Keratinocyte (primary cell): ENCODE measurements at regions not wholly inside any gene's neighbourhood (a gene's known extent, or its start where the extent isn't known, plus 50 kb on each side); places are given as distances from the start of the nearest gene placed in this dataset.

Experiments used
- DNase-seq: peaks from one replicate; pipeline ENCODE4 v3.0.0-alpha.2; 2011; ENCODE audit warnings: low read depth, missing footprints, low spot score
- FAIRE-seq: peaks from 2 replicates; lab custom pipeline; 2011; peaks lifted over from hg19 to GRCh38; lab: Jason Lieb, UNC
- H2AFZ ChIP-seq: 2 replicates; pipeline ENCODE4 v1.6.0; 2012; ENCODE audit warnings: low read length, control low read depth, inconsistent platforms; ENCODE audit not compliant: control insufficient read depth
- H3K27ac ChIP-seq: 2 replicates; pipeline ENCODE4 v1.5.1; 2011; ENCODE audit warnings: low read length; ENCODE audit not compliant: control insufficient read depth, insufficient read depth
- H3K27me3 ChIP-seq: 3 replicates; pipeline ENCODE4 v1.6.0; 2011; ENCODE audit warnings: low read length; ENCODE audit not compliant: control insufficient read depth, insufficient read depth; ENCODE audit errors: extremely low read depth
- H3K36me3 ChIP-seq, 2 experiments: 2 replicates in 1 of 2; 3 replicates in 1 of 2; pipeline ENCODE4 v1.5.1; 2011; ENCODE audit warnings: low read length in 2 of 2, mild to moderate bottlenecking in 1 of 2; ENCODE audit not compliant: control insufficient read depth in 2 of 2, insufficient read depth in 2 of 2; ENCODE audit errors: extremely low read depth in 1 of 2
- H3K4me1 ChIP-seq: 3 replicates; pipeline ENCODE4 v1.5.1; 2011; ENCODE audit warnings: low read length; ENCODE audit not compliant: control insufficient read depth, insufficient read depth; ENCODE audit errors: extremely low read depth
- H3K4me2 ChIP-seq: 3 replicates; pipeline ENCODE4 v1.6.0; 2011; ENCODE audit warnings: low read depth, low read length; ENCODE audit not compliant: control insufficient read depth, insufficient read depth; ENCODE audit errors: extremely low read depth
- H3K4me3 ChIP-seq, 3 experiments: fragments of 200-600 bp in 1 of 3; sonication (generic) in 1 of 3; 2 replicates in 2 of 3; 3 replicates in 1 of 3; pipeline ENCODE4 v1.5.1; 2011 to 2016; ENCODE audit warnings: low read length in 3 of 3, mild to moderate bottlenecking in 3 of 3, control low read depth in 2 of 3, inconsistent platforms in 1 of 3, low read depth in 1 of 3, mixed read lengths in 1 of 3, mixed run types in 1 of 3, moderate library complexity in 1 of 3; ENCODE audit not compliant: control insufficient read depth in 2 of 3, insufficient read depth in 2 of 3; ENCODE audit errors: extremely low read depth in 1 of 3
- H3K79me2 ChIP-seq: 2 replicates; pipeline ENCODE4 v1.6.0; 2012; ENCODE audit warnings: low read length; ENCODE audit not compliant: control insufficient read depth, insufficient read depth
- H3K9ac ChIP-seq: 3 replicates; pipeline ENCODE4 v1.6.0; 2011; ENCODE audit warnings: low read length; ENCODE audit not compliant: control insufficient read depth, insufficient read depth; ENCODE audit errors: extremely low read depth
- H3K9me1 ChIP-seq: 3 replicates; pipeline ENCODE4 v1.6.0; 2011; ENCODE audit warnings: low read length; ENCODE audit not compliant: control insufficient read depth, insufficient read depth; ENCODE audit errors: extremely low read depth
- H3K9me3 ChIP-seq: 2 replicates; pipeline ENCODE4 v1.5.1; 2012; ENCODE audit warnings: low read depth, low read length; ENCODE audit not compliant: control insufficient read depth
- H4K20me1 ChIP-seq: 3 replicates; pipeline ENCODE4 v1.6.0; 2011; ENCODE audit warnings: low read length; ENCODE audit not compliant: control insufficient read depth, insufficient read depth; ENCODE audit errors: extremely low read depth
- EZH2 ChIP-seq: IDR thresholded peaks from one replicate; pipeline ENCODE4 v1.6.1; 2012; ENCODE audit warnings: inconsistent platforms, mild to moderate bottlenecking, low read length, moderate library complexity
- dilution Hi-C: fragments of 300-500 bp; cut with MboI; formaldehyde crosslinking; loops from one replicate; pipeline ENCODE4 v1.7.0; 2020; ENCODE audit warnings: low sequenced_read_pairs; ENCODE audit not compliant: extremely low pct_ligation_motif_present
- TF ChIP-seq, protein P1 (sequence below), 3 experiments: IDR thresholded peaks in 1 of 3; conservative IDR thresholded peaks in 1 of 3; optimal IDR thresholded peaks in 1 of 3; 2 replicates in 2 of 3; 3 replicates in 1 of 3; pipeline versions ENCODE3 to v1.5.1; 2011; ENCODE audit warnings: low read length in 3 of 3, mild to moderate bottlenecking in 3 of 3, moderate library complexity in 2 of 3, control low read depth in 1 of 3, inconsistent platforms in 1 of 3; ENCODE audit not compliant: insufficient read depth in 2 of 3; ENCODE audit errors: extremely low read depth in 1 of 3

GRCh38 chr3:22495241-22495640, 707.9 kb upstream of the UBE2E2 start:
- H3K9ac ChIP-seq: no peak overlapping the region
- H3K36me3 ChIP-seq: no peaks in the 10 kb centered on the region
- H4K20me1 ChIP-seq: no peaks in the 10 kb centered on the region
- no peak overlapping the region for H3K4me2 ChIP-seq
- dilution Hi-C loops: no loop called here
- no peak overlapping the region for H3K4me3 ChIP-seq
- H3K9me3 ChIP-seq: no peaks in the 10 kb centered on the region
- no peaks in the 10 kb centered on the region for H3K27me3 ChIP-seq
- H3K4me1 ChIP-seq: no peaks in the 10 kb centered on the region
- no peak for DNase-seq
- no peak for FAIRE-seq
- TF ChIP-seq EZH2: no peak
- TF ChIP-seq, protein P1, sequence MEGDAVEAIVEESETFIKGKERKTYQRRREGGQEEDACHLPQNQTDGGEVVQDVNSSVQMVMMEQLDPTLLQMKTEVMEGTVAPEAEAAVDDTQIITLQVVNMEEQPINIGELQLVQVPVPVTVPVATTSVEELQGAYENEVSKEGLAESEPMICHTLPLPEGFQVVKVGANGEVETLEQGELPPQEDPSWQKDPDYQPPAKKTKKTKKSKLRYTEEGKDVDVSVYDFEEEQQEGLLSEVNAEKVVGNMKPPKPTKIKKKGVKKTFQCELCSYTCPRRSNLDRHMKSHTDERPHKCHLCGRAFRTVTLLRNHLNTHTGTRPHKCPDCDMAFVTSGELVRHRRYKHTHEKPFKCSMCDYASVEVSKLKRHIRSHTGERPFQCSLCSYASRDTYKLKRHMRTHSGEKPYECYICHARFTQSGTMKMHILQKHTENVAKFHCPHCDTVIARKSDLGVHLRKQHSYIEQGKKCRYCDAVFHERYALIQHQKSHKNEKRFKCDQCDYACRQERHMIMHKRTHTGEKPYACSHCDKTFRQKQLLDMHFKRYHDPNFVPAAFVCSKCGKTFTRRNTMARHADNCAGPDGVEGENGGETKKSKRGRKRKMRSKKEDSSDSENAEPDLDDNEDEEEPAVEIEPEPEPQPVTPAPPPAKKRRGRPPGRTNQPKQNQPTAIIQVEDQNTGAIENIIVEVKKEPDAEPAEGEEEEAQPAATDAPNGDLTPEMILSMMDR (optimal IDR thresholded peaks at IDR 0.05 in 1 of 3, IDR thresholded peaks at IDR 0.05 in 1 of 3, conservative IDR thresholded peaks at IDR 0.05 in 1 of 3; ENCODE audit: extremely low read depth in 1 of 3, insufficient read depth in 2 of 3, low read length in 3 of 3): no peak
- H3K79me2 ChIP-seq: no peaks in the 10 kb centered on the region
- no peaks in the 10 kb centered on the region for H3K9me1 ChIP-seq
- no peak overlapping the region for H3K27ac ChIP-seq
- H2AFZ ChIP-seq: no peak overlapping the region

DNA sequence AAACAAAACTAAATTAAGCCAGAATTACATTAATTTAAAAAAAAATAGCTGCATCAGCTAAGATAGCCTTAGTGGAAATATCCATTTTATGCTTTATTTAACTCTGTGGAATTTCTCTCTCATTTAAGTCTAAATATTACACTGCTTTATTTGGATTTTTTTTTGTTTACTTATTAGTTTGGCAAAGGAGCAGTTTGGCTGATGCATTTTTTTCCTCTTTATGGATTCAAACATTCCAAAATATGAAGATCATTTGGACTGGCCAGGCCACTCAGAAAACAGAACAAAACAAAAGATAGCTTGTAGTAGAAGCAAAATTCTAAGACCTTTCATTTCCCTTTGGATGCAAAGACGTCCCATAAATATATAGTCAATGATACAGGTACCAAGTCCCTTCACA, 707.3 kb upstream of the UBE2E2 start:
- FAIRE-seq (no peak), DNase-seq (no peak)
- Histone ChIP-seq H3K4me1 (no peaks in the 10 kb centered on the region), H2AFZ (no peak overlapping the region), H3K27ac (no peak overlapping the region), H4K20me1 (no peaks in the 10 kb centered on the region), H3K9me3 (no peaks in the 10 kb centered on the region), H3K4me3 (no peak overlapping the region), H3K9ac (no peak overlapping the region), H3K79me2 (no peaks in the 10 kb centered on the region), H3K27me3 (no peaks in the 10 kb centered on the region), H3K4me2 (no peak overlapping the region), H3K36me3 (no peaks in the 10 kb centered on the region), H3K9me1 (no peaks in the 10 kb centered on the region)
- dilution Hi-C loops: no loop called here
- no peak for TF ChIP-seq EZH2
- TF ChIP-seq, protein P1 (optimal IDR thresholded peaks at IDR 0.05 in 1 of 3, IDR thresholded peaks at IDR 0.05 in 1 of 3, conservative IDR thresholded peaks at IDR 0.05 in 1 of 3; ENCODE audit: extremely low read depth in 1 of 3, insufficient read depth in 2 of 3, low read length in 3 of 3): no peak
